Stimulated activated CD8-positive, alpha-beta memory T cell treated with anti-CD3 and anti-CD28 coated beads, Interleukin-7, amount 100 ng/mL, for 1 hour (primary cell): ENCODE measurements at regions not wholly inside any gene's neighbourhood (a gene's known extent, or its start where the extent isn't known, plus 50 kb on each side); places are given as distances from the start of the nearest gene placed in this dataset.
"Not testable (repeated sequence)": the region's sequence is repeated elsewhere in the genome, so short reads cannot be mapped to it uniquely, and the experiment has no call there.

Source experiments
- DNase-seq, 2 donors: peaks; one replicate each; pipeline ENCODE4 v3.0.0-alpha.2; 2020; ENCODE audit warnings: low read depth in 2 of 2

GRCh38 chr1:30361890-30362602, 361.3 kb downstream of the MATN1 start:
- DNase-seq, result not testable (repeated sequence)

- DNase-seq, result no peak
Measured at GRCh38 chr1:30360753-30361152, 362.6 kb downstream of the MATN1 start.

GRCh38 chr1:30360281-30360680, 363.1 kb downstream of the MATN1 start:
- DNase-seq, result no peak

GRCh38 chr1:30359539-30360220, 363.7 kb downstream of the MATN1 start:
- no peak for DNase-seq

- no peak for DNase-seq
Measured at GRCh38 chr1:30358500-30358899, 364.9 kb downstream of the MATN1 start.

GRCh38 chr1:30356839-30357238, 366.5 kb downstream of the MATN1 start:
- no peak for DNase-seq

- DNase-seq, result no peak
Measured at GRCh38 chr1:30354410-30354809, 369.0 kb downstream of the MATN1 start.

- no peak for DNase-seq
Measured at GRCh38 chr1:30353637-30354036, 369.7 kb downstream of the MATN1 start.

- DNase-seq, result no peak
Measured at GRCh38 chr1:30348147-30348546, 375.2 kb downstream of the MATN1 start.

- DNase-seq, result no peak
Measured at GRCh38 chr1:30345491-30346130, 377.8 kb downstream of the MATN1 start.

GRCh38 chr1:30343562-30343961, 379.8 kb downstream of the MATN1 start:
- DNase-seq, result no peak

GRCh38 chr1:30342535-30343141, 380.7 kb downstream of the MATN1 start:
- DNase-seq, result no peak

- DNase-seq, result no peak
Measured at GRCh38 chr1:30340934-30341333, 382.5 kb downstream of the MATN1 start.

- no peak for DNase-seq
Measured at GRCh38 chr1:30339866-30340265, 383.5 kb downstream of the MATN1 start.

- DNase-seq, result no peak
Measured at GRCh38 chr1:30338765-30339164, 384.6 kb downstream of the MATN1 start.

GRCh38 chr1:30337324-30337620, 386.1 kb downstream of the MATN1 start:
- DNase-seq, result no peak

- DNase-seq, result no peak
Measured at GRCh38 chr1:30336550-30337323, 386.6 kb downstream of the MATN1 start.

- no peak for DNase-seq
Measured at GRCh38 chr1:30335997-30336390, 387.4 kb downstream of the MATN1 start.

GRCh38 chr1:30335389-30335996, 387.9 kb downstream of the MATN1 start:
- DNase-seq, result no peak

GRCh38 chr1:30334767-30335166, 388.6 kb downstream of the MATN1 start:
- DNase-seq, result no peak
